Islet of Langerhans (tissue), 1 donor: ENCODE measurements at regions not wholly inside any gene's neighbourhood (a gene's known extent, or its start where the extent isn't known, plus 50 kb on each side); places are given as distances from the start of the nearest gene placed in this dataset.

Source experiments
- FAIRE-seq: peaks from one replicate; lab custom pipeline; 2011; peaks lifted over from hg19 to GRCh38; lab: Jason Lieb, UNC

DNA sequence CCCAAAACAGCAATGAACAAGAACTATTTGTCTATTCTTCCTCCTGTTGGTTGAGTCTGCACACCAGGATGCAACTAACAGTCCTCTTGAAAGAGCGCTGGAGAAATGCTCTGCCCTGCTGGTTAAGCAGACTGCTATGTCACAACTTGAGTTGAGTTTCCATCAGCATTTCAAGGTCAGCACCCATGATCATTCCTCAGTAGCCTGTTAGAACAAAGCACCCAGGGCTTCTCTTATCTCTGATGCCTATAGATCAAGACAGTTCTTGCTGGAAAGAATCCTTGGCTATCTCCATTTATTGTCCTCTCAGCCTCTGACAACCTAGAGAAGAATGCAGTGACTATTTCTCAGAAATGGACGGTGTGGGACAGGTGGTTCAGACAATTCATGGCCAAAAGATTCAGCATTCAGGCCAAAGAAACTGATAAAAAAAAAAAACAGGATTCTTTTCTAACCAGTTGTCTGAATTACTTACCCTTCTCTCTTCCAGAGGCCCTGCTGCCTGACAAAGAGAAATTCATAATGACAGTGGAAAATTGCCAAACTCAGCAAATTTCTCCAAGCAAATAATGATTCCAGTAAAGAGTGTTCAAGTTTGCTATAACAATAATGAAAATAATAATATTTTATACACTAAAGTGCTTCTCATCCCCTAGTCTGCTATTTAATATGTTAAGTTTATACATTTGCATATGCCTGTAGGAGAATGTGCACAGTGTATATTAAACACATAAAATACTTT lies 306.7 kb downstream of the EMP1 start:
- no peak for FAIRE-seq

DNA sequence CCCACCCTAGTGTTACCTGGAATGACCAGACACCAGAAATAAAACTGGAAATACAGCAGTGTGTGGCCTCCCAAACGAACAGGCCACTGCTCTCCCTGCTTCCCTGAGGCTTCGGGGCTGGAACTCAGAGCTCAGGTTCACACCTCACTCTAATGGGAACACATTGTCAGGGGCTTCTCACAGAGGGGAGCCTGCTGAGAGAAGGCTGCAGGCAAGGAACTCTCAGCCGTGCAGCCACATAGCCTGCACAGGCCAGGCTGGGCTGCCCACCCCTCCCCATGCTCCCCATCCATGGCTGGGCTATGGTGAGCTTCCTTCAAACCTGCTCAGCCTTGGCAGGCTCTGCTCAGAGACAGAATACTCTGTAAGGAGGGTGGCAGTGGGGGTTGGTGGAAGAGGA lies 302.5 kb downstream of the EMP1 start:
- no peak for FAIRE-seq

DNA sequence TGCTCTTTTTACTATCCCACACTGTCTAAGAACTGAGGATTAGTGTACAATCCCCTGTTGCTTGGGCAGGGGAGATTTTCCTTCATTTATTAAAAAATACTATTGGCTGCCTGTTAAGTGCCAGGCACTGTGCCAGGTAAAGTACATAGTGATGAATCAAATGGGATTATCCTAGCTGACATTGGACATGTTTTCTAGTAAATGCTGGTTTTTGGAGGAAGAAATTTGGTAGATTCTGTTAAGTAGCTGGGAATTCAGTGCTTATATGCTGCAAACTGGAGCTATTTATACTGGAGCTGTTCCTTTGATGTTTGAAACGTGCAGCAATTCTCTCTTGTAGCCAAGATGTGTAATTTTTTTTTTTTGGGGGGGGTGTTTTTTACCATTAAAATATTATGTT lies 299.6 kb downstream of the EMP1 start:
- no peak for FAIRE-seq

DNA sequence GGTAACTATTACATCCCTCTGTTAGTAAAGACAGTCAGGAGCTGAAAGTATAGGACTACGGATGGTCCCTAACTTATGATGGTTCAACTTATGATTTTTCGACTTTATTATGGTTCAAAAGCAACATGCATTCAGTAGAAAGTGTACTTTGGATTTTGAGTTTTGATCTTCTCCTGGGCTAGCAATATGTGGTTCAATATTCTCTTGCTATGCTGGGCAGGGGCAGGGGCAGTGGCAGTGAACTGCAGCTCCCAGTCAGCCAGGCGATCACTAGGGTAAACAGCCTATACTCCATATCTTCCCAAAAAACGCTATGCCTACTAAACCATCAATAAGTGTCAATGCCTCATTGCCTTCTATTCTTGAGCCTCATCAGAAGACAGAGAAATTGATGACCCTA lies 292.7 kb downstream of the EMP1 start:
- FAIRE-seq = no peak

DNA sequence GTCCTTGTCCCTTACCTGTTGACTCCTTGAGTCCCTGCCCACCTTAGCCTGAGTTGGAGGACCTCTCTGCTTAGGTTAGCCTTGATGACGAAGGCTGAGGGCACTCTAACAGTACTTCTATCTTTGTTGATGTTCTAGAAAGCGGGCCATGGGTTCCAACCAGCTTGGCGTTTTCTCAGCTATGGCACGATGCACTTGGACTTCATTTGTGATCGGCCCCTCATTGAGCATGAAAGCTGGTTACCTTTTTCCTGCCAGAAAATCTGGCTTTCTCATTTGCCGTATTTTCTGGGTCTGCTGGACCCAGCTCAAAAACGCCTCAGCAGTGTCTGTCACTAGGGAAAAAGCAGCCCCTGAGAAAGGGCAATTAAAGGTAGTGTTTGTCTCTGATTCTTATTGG lies 290.8 kb downstream of the EMP1 start:
- FAIRE-seq = no peak

DNA sequence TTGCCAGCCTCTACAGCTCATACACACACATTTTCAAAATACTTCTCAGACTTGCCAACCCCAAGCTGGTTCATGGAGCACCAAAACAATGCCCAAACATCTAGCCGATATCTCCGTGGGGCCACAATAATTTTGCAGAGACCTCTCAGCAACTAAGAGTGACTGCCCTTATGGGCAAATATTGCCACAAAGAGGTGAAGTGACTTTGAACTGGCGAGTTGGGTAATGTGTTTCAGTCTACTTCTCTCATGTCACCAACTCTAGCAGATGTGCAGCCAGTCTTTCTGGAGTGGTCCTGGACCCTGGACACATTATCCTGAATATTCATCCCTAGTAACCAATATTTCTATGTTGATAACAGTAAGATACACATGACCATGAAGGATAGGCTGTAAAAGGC lies 290.3 kb downstream of the EMP1 start:
- FAIRE-seq = no peak

DNA sequence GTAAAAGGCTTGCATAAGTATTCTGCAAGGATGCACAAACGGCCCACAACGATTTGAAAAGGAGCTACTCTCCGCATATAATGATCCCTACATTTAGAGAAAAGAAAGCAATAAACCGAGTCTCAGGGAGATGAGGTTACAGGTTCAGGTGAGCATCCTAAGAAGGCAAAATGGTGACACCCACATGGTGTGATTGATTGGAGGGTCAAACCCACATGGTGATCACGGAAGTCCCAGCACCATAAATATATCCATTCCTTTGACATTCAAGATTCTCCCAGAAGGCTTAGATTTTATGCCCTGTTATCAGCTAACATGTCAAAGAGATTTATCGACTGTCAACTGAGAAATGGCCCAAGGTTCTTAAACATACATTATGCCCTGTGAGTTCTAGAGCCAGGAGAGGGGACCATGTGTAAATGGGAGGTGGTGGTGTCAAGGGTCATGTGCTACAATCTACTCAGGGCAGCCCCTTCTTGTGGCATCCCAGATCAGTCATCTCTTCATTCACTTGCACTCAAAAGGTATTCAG lies 282.2 kb downstream of the EMP1 start:
- FAIRE-seq = no peak

DNA sequence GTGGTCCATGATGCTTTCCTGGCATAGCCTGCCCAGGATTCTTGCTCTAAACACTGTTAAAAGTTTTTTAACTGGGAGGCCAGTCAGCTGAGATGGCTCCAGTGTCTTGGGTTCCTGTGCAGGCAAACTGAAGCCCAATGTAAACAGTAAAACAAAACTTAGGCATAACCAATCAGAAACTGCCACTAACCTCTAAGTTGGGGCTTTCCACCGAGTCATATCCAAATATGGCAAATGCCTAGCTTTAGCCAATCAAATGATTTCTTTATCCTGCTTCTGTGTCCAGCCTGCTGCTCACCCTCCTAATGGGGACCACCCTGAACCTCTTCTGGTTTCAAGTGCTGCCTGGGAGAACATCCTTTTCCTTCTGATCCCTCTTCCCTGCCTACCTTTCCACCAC lies 277.9 kb downstream of the EMP1 start:
- FAIRE-seq = no peak

DNA sequence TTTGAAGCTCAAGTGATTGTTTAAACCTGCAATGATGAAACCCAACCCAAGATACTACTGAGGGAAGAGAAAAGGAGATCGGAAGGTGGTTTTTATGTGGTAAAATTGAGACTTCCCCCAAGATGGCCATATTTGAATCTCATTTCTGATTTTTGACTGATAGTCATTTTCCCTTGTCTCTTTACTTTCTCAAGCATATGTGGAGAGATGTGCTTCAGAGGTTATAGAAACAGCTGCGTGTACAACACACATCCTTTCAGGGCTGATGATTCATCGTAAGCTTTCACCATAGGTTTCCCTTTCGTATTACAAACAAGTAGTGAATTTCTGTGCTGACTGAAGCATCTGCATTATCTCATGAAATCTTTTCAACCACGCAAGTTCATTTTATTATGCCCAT lies 276.2 kb downstream of the EMP1 start:
- no peak for FAIRE-seq

DNA sequence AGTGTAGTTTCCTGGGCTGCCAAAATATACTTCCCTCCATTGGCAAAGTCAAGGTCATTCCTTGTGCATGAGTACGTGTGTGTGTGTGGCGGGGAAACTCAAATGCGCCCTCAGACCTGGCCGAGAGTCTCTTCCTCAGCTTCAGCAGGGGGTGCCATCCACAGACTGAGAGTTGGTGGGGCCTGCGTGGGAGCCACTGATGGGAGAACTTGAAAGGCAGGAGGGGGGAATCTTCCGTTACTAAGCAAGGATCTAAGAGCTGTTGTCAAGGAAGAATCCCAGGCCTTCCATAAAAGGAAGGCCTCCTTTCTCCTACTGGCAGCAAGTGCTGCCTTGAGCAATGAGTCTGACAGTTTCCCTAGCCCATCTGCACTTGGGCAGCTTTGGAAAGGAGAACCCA lies 274.9 kb downstream of the EMP1 start:
- FAIRE-seq = no peak

DNA sequence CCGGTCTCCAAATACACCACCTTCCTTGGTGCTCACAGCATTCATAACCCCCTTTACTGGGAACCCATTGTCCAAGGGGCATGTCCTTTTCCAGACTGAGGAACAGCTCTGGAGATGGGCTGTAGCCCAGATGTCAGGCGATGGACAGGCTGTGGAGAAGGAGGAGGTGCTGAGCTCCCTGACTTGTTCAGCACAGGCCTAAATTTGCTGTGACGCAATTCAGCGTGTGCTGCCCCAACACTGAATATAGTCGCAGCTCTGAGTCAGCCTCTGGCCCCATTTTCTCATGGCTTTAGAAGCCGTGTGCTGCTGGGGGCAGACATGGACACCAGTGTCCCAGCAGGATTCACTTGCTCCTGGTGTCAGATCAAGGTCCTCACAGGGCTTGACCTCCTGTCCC lies 269.1 kb downstream of the EMP1 start:
- FAIRE-seq = no peak

DNA sequence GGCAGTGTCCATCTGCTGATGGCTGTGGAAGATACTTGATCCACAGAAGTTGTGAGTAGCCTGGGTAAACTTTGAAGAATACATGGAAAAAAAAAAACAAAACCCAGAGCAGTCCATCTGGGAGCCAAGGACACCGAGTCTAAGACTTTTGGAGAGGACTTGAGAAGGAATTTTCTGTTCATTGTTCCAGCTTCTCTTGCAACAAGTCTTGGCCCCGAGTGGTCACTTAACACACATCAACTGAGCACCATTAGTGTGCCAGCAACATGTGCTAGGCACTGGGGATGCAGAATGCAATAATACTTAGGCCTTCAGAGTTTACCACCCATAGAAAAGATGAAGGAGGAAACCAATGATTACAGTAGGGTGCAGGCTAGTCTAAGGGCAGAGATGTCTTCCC lies 266.7 kb downstream of the EMP1 start:
- FAIRE-seq = no peak

DNA sequence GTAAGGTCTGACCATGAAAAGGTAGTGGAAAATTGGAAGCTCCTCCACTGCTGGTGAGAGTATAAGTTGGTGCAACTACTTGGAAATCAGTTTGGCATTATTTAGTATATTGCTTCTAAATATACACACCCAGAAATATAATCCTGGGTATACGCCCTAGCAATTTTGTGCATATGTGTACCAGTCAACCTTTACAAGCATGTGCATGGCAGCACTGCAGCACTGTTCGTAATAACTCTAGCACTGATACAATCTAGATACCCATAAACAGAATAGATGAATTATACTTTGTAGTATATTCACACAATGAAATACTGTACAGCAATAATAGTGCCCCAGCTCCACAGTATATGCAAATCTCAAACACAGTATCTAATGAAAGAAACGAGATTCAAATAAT lies 265.9 kb downstream of the EMP1 start:
- no peak for FAIRE-seq

DNA sequence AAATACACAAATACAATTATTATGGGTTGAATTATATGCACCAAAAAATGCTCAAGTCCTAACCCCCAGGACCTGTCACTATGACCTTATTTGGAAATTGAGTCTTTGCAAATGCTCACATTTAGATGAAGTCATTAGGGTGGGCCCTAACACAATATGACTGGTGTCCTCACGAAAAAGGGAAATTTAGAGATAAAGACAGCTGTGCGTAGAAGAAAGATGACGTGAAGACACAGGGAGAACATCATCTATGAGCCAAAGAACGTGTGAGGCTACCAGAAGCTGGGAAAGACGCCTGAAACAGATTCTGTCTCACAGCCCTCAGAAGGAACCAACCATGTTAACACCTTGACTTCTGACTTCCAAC lies 259.2 kb downstream of the EMP1 start:
- no peak for FAIRE-seq

DNA sequence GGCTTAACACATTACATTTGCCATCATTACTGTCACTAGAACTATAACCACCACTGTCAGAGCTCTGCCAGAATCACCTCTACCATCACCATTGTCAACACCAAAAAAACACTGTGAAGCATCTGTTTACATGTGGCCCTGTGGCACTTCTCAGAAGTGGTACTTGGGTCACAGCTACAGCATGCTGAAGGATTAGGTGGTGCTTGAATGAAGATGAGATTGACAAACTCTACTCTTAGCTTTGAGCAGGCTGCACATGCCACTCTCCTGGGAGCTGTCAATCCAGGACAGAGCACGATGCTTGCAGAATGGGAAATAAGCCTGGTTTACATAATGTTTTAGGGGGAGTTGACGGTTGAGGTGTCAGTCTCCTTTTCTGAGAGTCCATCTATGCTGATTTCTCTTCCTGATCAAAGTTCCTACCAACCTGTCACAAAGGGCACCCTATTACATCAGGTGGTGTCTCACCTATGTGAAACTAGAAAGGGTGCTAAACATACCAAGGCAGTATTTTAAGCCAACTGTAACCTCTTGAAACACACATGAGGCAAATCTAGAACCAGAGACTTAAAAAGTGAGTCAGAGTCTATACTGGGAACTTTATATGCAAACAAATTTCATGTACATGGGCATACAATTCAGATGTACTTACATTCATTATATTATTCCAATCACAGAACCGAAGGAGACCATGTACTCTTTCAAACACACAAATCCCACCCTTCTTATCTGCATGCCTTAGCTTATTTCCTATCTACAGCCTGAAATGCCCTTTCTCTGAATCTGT lies 258.7 kb downstream of the EMP1 start:
- FAIRE-seq = no peak

DNA sequence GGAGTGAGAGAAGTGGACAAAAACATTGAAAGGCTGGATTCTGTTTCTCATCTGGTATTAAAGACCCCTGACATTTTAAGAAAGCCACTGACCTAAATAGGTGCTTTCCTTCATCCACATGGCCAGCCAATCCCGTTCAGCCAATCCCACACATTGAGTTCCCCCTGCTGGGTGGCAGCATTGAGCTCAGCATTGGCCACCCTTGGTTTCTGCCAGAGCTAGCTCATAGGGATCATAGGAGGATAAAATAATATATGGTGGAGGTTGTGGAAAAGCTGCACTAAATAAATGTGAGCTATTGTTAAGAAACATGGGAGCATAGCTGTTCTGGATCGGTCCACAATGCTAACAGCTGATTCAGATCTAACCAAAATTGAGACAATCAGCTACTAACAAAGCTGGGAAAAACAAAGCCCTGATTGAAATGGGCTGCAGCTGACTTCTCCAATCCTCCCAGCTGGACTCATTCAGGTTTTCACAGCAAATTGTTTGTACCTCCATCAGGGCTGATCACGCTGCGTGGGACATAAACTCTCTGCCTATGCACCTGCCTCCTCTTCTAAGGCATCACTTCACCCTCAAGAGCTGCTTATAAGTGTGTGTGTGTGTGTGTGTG lies 256.5 kb downstream of the EMP1 start:
- no peak for FAIRE-seq

DNA sequence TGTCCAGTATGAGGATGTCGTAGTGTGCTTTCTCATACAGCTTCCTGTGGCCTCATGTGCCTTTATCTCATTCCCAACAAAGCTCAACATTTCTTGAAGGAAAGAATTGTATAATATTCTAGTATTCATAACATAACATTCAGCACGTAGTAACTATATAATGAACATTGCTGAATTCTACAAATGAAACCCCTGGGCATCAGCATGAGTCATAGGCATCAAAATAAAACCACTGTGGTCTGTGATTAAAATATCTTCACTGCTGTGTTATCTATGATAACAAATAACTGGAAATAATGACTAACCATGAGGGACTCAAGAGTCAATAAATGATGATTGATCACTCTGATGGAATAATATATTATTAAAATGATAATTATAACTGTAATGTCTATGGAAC lies 255.2 kb downstream of the EMP1 start:
- FAIRE-seq = no peak

DNA sequence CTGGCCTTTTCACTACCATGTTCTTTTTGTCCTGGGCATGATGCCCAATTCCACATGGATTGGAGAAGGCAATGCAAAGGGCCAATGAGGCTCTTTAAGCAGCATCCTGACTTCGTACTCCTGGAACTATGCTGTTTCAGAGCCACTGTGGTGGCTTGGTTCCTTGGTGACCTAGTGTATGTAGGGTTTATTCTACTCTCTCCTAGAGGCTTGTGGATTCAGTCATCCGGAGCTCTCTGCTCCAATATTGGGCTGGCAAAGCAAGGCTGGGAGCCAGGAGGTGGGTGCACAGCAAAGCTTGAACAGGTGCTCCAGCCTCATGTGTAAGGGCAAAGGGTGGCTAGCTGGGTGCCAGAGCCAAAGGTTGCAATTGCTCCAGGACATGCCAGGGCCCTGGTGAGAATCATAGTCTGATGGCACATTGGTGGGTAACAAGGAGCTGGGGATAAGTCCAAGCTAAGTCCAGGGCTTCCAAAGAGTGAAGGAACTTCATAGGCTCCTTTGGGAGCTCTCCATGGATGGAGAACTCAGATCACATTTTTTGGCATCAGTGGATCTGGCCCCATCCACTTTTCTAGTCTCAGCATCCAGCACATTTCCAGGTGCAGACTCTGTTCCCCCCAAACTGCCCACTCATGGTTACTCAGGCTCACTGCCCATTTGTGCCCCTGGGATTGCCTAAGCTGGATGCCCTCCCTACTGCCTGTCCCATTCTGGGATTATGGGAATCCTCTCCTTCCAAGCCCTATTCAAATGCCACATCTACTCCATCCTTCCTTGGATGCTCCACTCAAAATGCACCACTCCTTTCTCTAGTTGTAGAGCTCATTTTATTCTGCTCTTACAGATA lies 253.9 kb downstream of the EMP1 start:
- FAIRE-seq = no peak

DNA sequence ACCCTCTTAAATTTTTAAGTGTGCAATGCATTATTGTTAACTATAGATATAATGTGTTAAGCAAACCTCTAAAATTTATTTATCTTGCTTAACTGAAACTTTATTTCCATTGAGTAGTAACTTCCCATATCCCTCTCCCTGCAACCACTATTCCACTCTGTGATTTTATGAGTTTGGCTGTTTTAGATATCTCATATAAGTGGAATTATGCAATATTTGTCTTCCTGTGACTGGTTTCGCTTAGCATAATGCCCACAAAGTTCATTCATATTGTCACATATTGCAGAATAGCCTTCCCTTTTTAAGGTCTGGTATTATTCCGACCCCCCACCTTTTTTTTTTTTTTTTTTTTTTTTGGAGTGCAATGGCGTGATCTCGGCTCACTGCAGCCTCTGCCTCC lies 247.6 kb downstream of the EMP1 start:
- FAIRE-seq = no peak

DNA sequence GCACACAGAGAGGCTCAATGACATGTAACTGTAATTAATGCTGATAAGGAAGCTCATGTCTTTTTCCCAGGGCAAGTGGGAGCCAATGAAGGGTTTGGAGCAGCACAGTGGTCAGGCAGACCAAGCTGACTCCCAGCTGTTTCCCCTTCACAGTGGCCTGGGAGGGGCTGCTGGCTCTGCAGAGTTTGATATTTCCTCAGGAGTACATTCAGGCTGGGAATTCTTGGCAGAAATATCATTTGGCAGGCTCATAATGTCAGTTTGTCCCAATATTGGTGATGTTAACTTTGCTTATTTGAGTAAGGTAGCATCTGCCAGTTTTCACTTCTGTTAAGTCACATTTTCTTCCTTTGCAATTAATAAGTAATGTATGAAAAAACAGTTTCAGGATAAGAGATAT lies 247.0 kb downstream of the EMP1 start:
- FAIRE-seq = no peak

DNA sequence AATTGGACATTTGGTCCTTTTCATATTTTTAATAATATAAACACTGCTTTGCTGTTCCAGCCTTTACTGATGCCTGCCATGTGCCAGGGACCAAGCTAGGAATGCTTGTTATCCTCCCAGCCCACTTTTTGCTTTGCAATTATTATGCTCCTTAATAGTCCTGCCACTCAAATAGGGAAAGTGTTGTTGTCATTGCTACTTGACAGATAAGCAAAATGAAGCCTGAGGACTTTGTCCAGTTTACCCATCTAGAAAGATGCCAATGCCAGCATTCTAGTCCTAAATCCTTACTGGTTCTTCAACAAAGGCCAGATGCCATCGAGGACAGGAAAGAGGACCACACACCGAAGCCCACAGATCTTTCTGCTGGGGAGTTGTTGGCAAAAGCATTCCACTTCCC lies 246.5 kb downstream of the EMP1 start:
- no peak for FAIRE-seq

DNA sequence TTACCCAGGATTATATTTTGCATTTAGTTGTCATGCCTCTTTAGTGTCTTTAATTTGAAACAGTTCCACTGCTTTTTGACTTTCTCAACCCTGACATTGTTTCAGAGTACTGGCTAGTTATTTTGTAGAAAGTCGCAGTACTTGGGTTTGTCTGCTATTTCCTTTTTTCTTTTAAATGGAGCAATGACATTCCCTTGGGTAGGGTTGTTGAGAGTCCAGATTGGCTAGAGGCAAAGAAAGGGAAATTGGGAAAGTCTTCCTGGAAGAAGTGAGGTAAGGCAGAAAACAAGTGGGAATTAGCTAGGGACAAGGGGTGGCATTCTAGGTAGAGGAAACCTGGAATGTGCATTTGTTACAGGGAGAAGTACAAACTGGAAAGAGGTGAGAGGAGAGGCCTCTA lies 245.9 kb downstream of the EMP1 start:
- no peak for FAIRE-seq

DNA sequence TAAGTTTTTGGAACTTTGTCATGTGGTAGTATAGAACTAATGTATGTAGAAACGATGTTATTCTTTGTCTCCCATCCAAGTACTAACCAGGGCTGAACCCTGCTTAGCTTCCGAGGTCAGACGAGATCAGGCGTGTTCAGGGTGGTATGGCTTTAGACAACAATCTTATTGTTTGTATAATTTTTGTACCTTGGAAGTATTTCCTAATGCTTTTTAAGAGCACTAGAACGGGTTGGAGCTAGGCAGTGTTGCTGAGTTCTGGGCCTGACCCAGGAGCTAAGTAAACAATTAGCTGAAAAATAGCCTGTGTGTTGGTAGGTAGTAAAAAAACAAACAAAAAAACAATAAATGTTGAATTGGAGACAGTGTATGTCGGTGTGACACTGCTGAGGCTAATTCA lies 244.3 kb downstream of the EMP1 start:
- FAIRE-seq = no peak
